Endothelial cell of umbilical vein (primary cell): ENCODE measurements at regions not wholly inside any gene's neighbourhood (a gene's known extent, or its start where the extent isn't known, plus 50 kb on each side); places are given as distances from the start of the nearest gene placed in this dataset.

Experiments used
- BruUV-seq: library from RNA; stranded (reverse); fragments of 400-500 nt; replicated peaks from 2 replicates; lab custom pipeline; 2021; lab: Mats Ljungman, UMichigan
- CTCF ChIA-PET: fragments of 300-600, 350-600 bp; sonication (Branson Sonifier 250); formaldehyde crosslinking; loops from one replicate; lab custom pipeline; 2021; ENCODE audit warnings: antibody characterized with exemption, inconsistent platforms; lab: Charles Lee
- POLR2A ChIA-PET: fragments of 300-600, 350-600 bp; sonication (Branson Sonifier 250); formaldehyde crosslinking; loops from one replicate; lab custom pipeline; 2021; ENCODE audit warnings: antibody characterized with exemption, inconsistent platforms; lab: Charles Lee
- DNase-seq: peaks from one replicate; pipeline ENCODE4 v3.0.0-alpha.2; 2011; ENCODE audit warnings: low read depth, low spot score
- FAIRE-seq: peaks from 2 replicates; lab custom pipeline; 2011; peaks lifted over from hg19 to GRCh38; lab: Jason Lieb, UNC
- H2AFZ ChIP-seq: 2 replicates; pipeline ENCODE4 v1.6.0; 2012; ENCODE audit warnings: low read depth, low read length, control low read depth, inconsistent platforms
- H3K27ac ChIP-seq: 2 replicates; pipeline ENCODE4 v1.5.1; 2011; ENCODE audit warnings: low read depth, mild to moderate bottlenecking, control low read depth, low read length, moderate library complexity; ENCODE audit not compliant: insufficient read depth
- H3K27me3 ChIP-seq, 2 experiments: 2 replicates each; pipeline versions ENCODE4 v1.6.0 to v1.6.1; 2011; ENCODE audit warnings: low read length in 2 of 2, mixed read lengths in 1 of 2; ENCODE audit not compliant: control insufficient read depth in 2 of 2, insufficient read depth in 2 of 2
- H3K36me3 ChIP-seq, 2 experiments: 2 replicates in 1 of 2; 3 replicates in 1 of 2; pipeline ENCODE4 v1.5.1; 2011; ENCODE audit warnings: low read length in 2 of 2, mild to moderate bottlenecking in 1 of 2, moderate library complexity in 1 of 2; ENCODE audit not compliant: control insufficient read depth in 2 of 2, insufficient read depth in 2 of 2; ENCODE audit errors: extremely low read depth in 1 of 2
- H3K4me1 ChIP-seq: 3 replicates; pipeline ENCODE4 v1.5.1; 2011; ENCODE audit warnings: mild to moderate bottlenecking, low read length; ENCODE audit not compliant: control insufficient read depth, insufficient read depth; ENCODE audit errors: extremely low read depth
- H3K4me2 ChIP-seq: 2 replicates; pipeline ENCODE4 v1.6.1; 2011; ENCODE audit warnings: low read length, control low read depth, mixed read lengths; ENCODE audit not compliant: insufficient read depth
- H3K4me3 ChIP-seq, 3 experiments: fragments of 200-600 bp in 1 of 3; sonication (generic), shearing (Covaris generic) in 1 of 3; replicated peaks in 1 of 3; 2 replicates each; pipeline ENCODE4 v1.5.1; 2011 to 2016; ENCODE audit warnings: control low read depth in 3 of 3, low read length in 3 of 3, mild to moderate bottlenecking in 2 of 3, inconsistent platforms in 1 of 3, low read depth in 1 of 3, moderate library complexity in 1 of 3; ENCODE audit not compliant: insufficient read depth in 1 of 3
- H3K79me2 ChIP-seq: 2 replicates; pipeline ENCODE4 v1.6.0; 2012; ENCODE audit warnings: low read length, inconsistent platforms; ENCODE audit not compliant: control insufficient read depth, insufficient read depth
- H3K9ac ChIP-seq: replicated peaks from 2 replicates; pipeline ENCODE3; 2011; ENCODE audit warnings: low read length, control low read depth; ENCODE audit not compliant: insufficient read depth; ENCODE audit errors: extremely low read depth
- H3K9me1 ChIP-seq: replicated peaks from 3 replicates; pipeline ENCODE4 v1.6.0; 2011; ENCODE audit warnings: mild to moderate bottlenecking, low read length; ENCODE audit not compliant: control insufficient read depth, insufficient read depth; ENCODE audit errors: extremely low read depth
- H3K9me3 ChIP-seq: replicated peaks from 2 replicates; pipeline ENCODE4 v1.5.1; 2012; ENCODE audit warnings: low read length, inconsistent platforms; ENCODE audit not compliant: control insufficient read depth, insufficient read depth
- H4K20me1 ChIP-seq: replicated peaks from 2 replicates; pipeline ENCODE3; 2011; ENCODE audit warnings: mild to moderate bottlenecking, low read length; ENCODE audit not compliant: control insufficient read depth, insufficient read depth; ENCODE audit errors: extremely low read depth
- EZH2 ChIP-seq: IDR thresholded peaks from 2 replicates; pipeline ENCODE4 v1.6.1; 2012; ENCODE audit warnings: borderline replicate concordance, low read depth, mild to moderate bottlenecking, moderate library complexity, low read length, inconsistent platforms; ENCODE audit not compliant: severe bottlenecking
- FOS ChIP-seq: IDR thresholded peaks from 2 replicates; pipeline ENCODE4 v1.6.1; 2011; ENCODE audit warnings: mild to moderate bottlenecking, low read length, moderate library complexity, borderline replicate concordance; ENCODE audit not compliant: insufficient read depth
- GATA2 ChIP-seq: IDR thresholded peaks from 2 replicates; pipeline ENCODE4 v1.7.0; 2011; ENCODE audit warnings: low read depth, mild to moderate bottlenecking, moderate library complexity, mixed read lengths, low read length; ENCODE audit not compliant: insufficient read length, insufficient read depth
- JUN ChIP-seq: IDR thresholded peaks from 2 replicates; pipeline ENCODE4 v1.6.1; 2011; ENCODE audit warnings: borderline replicate concordance, low read depth; ENCODE audit not compliant: insufficient read length, insufficient read depth
- MYC ChIP-seq: IDR thresholded peaks from one replicate; pipeline ENCODE4 v1.6.1; 2011; ENCODE audit warnings: mild to moderate bottlenecking, low read depth, low read length
- POLR2A ChIP-seq: IDR thresholded peaks from 2 replicates; pipeline ENCODE4 v1.6.1; 2012; ENCODE audit warnings: low read depth, mild to moderate bottlenecking, control low read depth, low read length
- POLR2AphosphoS5 ChIP-seq: IDR thresholded peaks from 2 replicates; pipeline ENCODE4 v1.6.1; 2012; ENCODE audit warnings: low read depth, mild to moderate bottlenecking, control low read depth, low read length, moderate library complexity; ENCODE audit not compliant: insufficient read depth
- dilution Hi-C: fragments of 300-500 bp; cut with MboI; formaldehyde crosslinking; loops from one replicate; pipeline ENCODE4 v1.15.0; 2019; ENCODE audit warnings: low sequenced_read_pairs; ENCODE audit not compliant: extremely low pct_ligation_motif_present
- intact Hi-C: fragments of 100-400 bp; cut with micrococcal nuclease; formaldehyde crosslinking; loops from one replicate; pipeline ENCODE4 v1.10.0; 2022
- TF ChIP-seq, protein P1 (sequence below), 2 donors: IDR thresholded peaks; 1 replicate in 1 of 2; 2 replicates in 1 of 2; pipeline ENCODE4 v1.5.1; 2011; ENCODE audit warnings: low read length in 2 of 2, mild to moderate bottlenecking in 2 of 2, moderate library complexity in 2 of 2, control low read depth in 1 of 2, inconsistent platforms in 1 of 2, low read depth in 1 of 2; ENCODE audit not compliant: insufficient read depth in 1 of 2; ENCODE audit errors: extremely low read depth in 1 of 2
- TF ChIP-seq, protein P2 (sequence below): IDR thresholded peaks from 2 replicates; pipeline ENCODE4 v1.6.1; 2011; ENCODE audit not compliant: insufficient read depth, insufficient read length

DNA sequence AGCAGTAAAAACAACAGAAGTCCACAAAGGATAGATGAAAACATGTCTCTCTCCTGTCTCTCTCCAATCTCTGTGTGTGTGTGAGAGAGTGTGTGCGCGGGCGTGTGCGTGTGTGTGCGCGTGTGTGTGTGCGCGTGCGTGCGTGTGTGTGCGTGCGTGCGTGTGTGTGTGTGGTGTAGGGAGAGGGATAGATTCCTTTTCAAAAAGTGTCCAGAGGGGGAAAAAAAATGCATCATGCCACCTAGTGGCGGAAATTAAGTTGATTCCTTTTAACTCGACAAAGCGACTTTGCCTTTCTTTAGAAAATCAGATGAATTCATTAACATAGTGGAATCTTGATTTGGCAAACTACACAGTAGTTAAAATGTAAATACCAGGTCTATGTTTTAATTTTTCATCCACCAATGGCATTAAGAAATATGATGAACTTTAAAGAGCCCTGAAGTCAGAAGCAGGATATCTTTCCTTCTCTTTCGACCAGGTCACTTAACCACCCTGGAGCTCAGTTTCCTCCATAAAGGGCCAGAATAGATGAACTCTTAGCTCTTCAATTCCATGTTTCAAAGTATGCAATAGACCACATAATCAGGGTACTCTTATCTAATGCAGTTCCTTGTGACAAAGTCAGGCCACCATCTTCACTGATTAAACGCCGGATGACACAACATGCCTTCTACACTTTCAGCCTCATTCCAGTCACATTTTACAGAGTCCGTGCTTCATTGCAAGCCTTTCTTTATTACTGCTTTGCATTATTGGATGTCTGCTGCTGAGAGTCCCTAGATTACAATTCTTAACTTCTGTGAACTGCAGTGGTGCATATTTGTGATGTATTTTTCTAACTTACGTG lies 162.8 kb downstream of the FBXO8 start:
- Histone ChIP-seq H3K27ac (no peak overlapping the region), H3K4me1 (no peaks in the 10 kb centered on the region), H3K4me3 (peak overlapping the region in 1 of 3 experiments; percentile 39), H3K9me3 (no peaks in the 10 kb centered on the region), H3K9ac (no peak overlapping the region), H2AFZ (peak overlapping the region; percentile 72), H3K79me2 (no peaks in the 10 kb centered on the region), H3K9me1 (no peaks in the 10 kb centered on the region), H3K27me3 (peaks cover 7 to 26% of the 10 kb centered on the region in 2 experiments), H3K4me2 (peak overlapping the region; percentile 72), H4K20me1 (no peaks in the 10 kb centered on the region), H3K36me3 (no peaks in the 10 kb centered on the region)
- no TSS peak for BruUV-seq
- TF ChIP-seq, protein P1, sequence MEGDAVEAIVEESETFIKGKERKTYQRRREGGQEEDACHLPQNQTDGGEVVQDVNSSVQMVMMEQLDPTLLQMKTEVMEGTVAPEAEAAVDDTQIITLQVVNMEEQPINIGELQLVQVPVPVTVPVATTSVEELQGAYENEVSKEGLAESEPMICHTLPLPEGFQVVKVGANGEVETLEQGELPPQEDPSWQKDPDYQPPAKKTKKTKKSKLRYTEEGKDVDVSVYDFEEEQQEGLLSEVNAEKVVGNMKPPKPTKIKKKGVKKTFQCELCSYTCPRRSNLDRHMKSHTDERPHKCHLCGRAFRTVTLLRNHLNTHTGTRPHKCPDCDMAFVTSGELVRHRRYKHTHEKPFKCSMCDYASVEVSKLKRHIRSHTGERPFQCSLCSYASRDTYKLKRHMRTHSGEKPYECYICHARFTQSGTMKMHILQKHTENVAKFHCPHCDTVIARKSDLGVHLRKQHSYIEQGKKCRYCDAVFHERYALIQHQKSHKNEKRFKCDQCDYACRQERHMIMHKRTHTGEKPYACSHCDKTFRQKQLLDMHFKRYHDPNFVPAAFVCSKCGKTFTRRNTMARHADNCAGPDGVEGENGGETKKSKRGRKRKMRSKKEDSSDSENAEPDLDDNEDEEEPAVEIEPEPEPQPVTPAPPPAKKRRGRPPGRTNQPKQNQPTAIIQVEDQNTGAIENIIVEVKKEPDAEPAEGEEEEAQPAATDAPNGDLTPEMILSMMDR (IDR thresholded peaks at IDR 0.05; ENCODE audit: extremely low read depth in 1 of 2, insufficient read depth in 1 of 2, low read depth in 1 of 2, low read length in 2 of 2): peak; percentile 45 to 50
- no peak for TF ChIP-seq FOS
- dilution Hi-C loops (no loop called here), intact Hi-C loops (loop anchor here (1.0 to 10.0 kb wide), 4 partner anchors 194 to 802 kb away; no protein-coding TSS in a partner anchor)
- DNase-seq (peak; percentile 65), FAIRE-seq (peak; percentile 85)
- POLR2A ChIA-PET: no interaction called here
- CTCF ChIA-PET: interaction anchor here (0.7 to 2.0 kb wide), 8 partner anchors 10 to 1107 kb away, joined by 3 to 23 read pairs (median 6); no protein-coding TSS in a partner anchor

DNA sequence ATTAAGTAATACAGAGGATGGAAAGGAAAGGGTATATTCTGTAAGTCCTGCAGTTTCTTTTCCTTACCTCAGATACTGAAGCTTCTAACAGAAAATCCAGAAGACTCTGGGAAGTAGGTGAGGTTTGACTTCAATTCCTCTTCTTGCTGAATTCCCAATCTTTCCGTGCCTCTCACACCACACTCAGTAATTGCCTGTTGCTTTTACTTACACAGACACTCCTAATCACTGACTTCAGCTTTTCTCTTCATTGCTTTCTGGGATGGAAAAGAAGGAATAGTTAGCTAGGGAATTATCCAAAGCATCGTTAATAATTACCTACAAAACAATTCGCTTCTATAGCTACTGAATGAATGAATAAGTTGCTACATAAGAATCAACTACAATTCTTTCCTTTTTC lies 163.6 kb downstream of the FBXO8 start:
- no TSS peak for BruUV-seq
- no peaks in the 10 kb centered on the region for H3K79me2 ChIP-seq
- H3K9me3 ChIP-seq: no peaks in the 10 kb centered on the region
- dilution Hi-C loops: no loop called here
- no peak for DNase-seq
- ChIA-PET CTCF (interaction anchor here (0.7 to 2.0 kb wide), 6 partner anchors 9 to 1106 kb away, joined by 3 to 23 read pairs (median 4); no protein-coding TSS in a partner anchor), POLR2A (no interaction called here)
- H3K4me1 ChIP-seq: no peaks in the 10 kb centered on the region
- no peak for FAIRE-seq
- H3K4me3 ChIP-seq: no peak overlapping the region
- intact Hi-C loops: loop anchor here (1.0 to 10.0 kb wide), 4 partner anchors 195 to 802 kb away; no protein-coding TSS in a partner anchor
- H4K20me1 ChIP-seq: no peaks in the 10 kb centered on the region
- H3K4me2 ChIP-seq: peak overlapping the region; percentile 72
- no peaks in the 10 kb centered on the region for H3K9me1 ChIP-seq
- H2AFZ ChIP-seq: no peak overlapping the region
- TF ChIP-seq EZH2 (no peak), JUN (no peak), FOS (no peak), POLR2AphosphoS5 (no peak), GATA2 (no peak), POLR2A (no peak), MYC (no peak)
- TF ChIP-seq, protein P2, sequence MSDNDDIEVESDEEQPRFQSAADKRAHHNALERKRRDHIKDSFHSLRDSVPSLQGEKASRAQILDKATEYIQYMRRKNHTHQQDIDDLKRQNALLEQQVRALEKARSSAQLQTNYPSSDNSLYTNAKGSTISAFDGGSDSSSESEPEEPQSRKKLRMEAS: no peak
- TF ChIP-seq, protein P1 (IDR thresholded peaks at IDR 0.05; ENCODE audit: extremely low read depth in 1 of 2, insufficient read depth in 1 of 2, low read depth in 1 of 2, low read length in 2 of 2): no peak
- H3K27ac ChIP-seq: no peak overlapping the region
- H3K9ac ChIP-seq: no peak overlapping the region
- no peaks in the 10 kb centered on the region for H3K36me3 ChIP-seq
- peaks cover 7 to 22% of the 10 kb centered on the region in 2 experiments for H3K27me3 ChIP-seq
